AG04449 (cell line): ENCODE measurements at regions not wholly inside any gene's neighbourhood (a gene's known extent, or its start where the extent isn't known, plus 50 kb on each side); places are given as distances from the start of the nearest gene placed in this dataset.

ENCODE experiments used
- CTCF ChIA-PET: fragments of 350-600 bp; formaldehyde crosslinking; extraction: SDS; loops from one replicate; lab custom pipeline; 2021; ENCODE audit warnings: antibody characterized with exemption; lab: Yijun Ruan, JAX
- POLR2A ChIA-PET: fragments of 400-600, 350-600 bp; formaldehyde crosslinking; extraction: SDS; loops from one replicate; lab custom pipeline; 2020; ENCODE audit warnings: antibody characterized with exemption, inconsistent platforms; lab: Yijun Ruan, JAX
- DNase-seq: peaks from one replicate; pipeline ENCODE4 v3.0.0-alpha.2; 2010; ENCODE audit warnings: low read depth, low spot score
- H3K4me3 ChIP-seq: 2 replicates; pipeline ENCODE4 v1.5.1; 2011; ENCODE audit warnings: low read depth, mild to moderate bottlenecking, control low read depth, low read length
- CTCF ChIP-seq: IDR thresholded peaks from one replicate; pipeline ENCODE4 v1.5.1; 2011; ENCODE audit warnings: mild to moderate bottlenecking, moderate library complexity, low read length, control low read depth, inconsistent platforms; ENCODE audit not compliant: insufficient read depth; ENCODE audit errors: missing control alignments

- ChIA-PET POLR2A (no interaction called here), CTCF (no interaction called here)
- H3K4me3 ChIP-seq = no peak overlapping the region
- no peak for DNase-seq
- no peak for TF ChIP-seq CTCF
Measured at GRCh38 chr3:111301238-111301798, 229.7 kb downstream of the NECTIN3 start.

- H3K4me3 ChIP-seq = no peak overlapping the region
- TF ChIP-seq CTCF = no peak
- ChIA-PET POLR2A (no interaction called here), CTCF (no interaction called here)
- no peak for DNase-seq
Measured at GRCh38 chr3:111302063-111302462, 230.4 kb downstream of the NECTIN3 start.

GRCh38 chr3:111303760-111304159 is 232.1 kb downstream of the NECTIN3 start:
- H3K4me3 ChIP-seq = no peak overlapping the region
- ChIA-PET POLR2A (no interaction called here), CTCF (interaction anchor here (1.8 kb wide), 1 partner anchor 11 kb away, joined by 5 read pairs; no protein-coding TSS in a partner anchor)
- no peak for DNase-seq
- TF ChIP-seq CTCF = no peak

- DNase-seq = no peak
- CTCF ChIA-PET = interaction anchor here (0.7 kb wide), 1 partner anchor 227 kb away, joined by 3 read pairs; no protein-coding TSS in a partner anchor
- no peak overlapping the region for H3K4me3 ChIP-seq
- POLR2A ChIA-PET = no interaction called here
- TF ChIP-seq CTCF = no peak
Measured at GRCh38 chr3:111307676-111308075, 234.3 kb upstream of the CD96 start.

GRCh38 chr3:111311126-111311525 is 230.9 kb upstream of the CD96 start:
- POLR2A ChIA-PET = no interaction called here
- no peak for TF ChIP-seq CTCF
- DNase-seq = no peak
- CTCF ChIA-PET = no interaction called here
- H3K4me3 ChIP-seq = no peak overlapping the region

- DNase-seq = no peak
- CTCF ChIA-PET = no interaction called here
- POLR2A ChIA-PET = no interaction called here
- no peak for TF ChIP-seq CTCF
- H3K4me3 ChIP-seq = no peak overlapping the region
Measured at GRCh38 chr3:111311709-111312235, 230.2 kb upstream of the CD96 start.
